Left hindlimb (tissue), 1 donor: ENCODE measurements at regions not wholly inside any gene's neighbourhood (a gene's known extent, or its start where the extent isn't known, plus 50 kb on each side); places are given as distances from the start of the nearest gene placed in this dataset.

ENCODE experiments used
- DNase-seq: peaks from one replicate; pipeline ENCODE4 v3.0.0-alpha.2; 2018

GRCh38 chr3:90018779-90019178, 911.4 kb downstream of the EPHA3 start:
- DNase-seq: no peak

GRCh38 chr3:90025019-90025418, 917.6 kb downstream of the EPHA3 start:
- no peak for DNase-seq

GRCh38 chr3:90026406-90026805, 919.0 kb downstream of the EPHA3 start:
- DNase-seq: no peak

GRCh38 chr3:90031121-90031520, 923.7 kb downstream of the EPHA3 start:
- DNase-seq: no peak

- DNase-seq: no peak
Observed at GRCh38 chr3:90032980-90033641, 925.7 kb downstream of the EPHA3 start.

- no peak for DNase-seq
Observed at GRCh38 chr3:90034038-90034437, 926.6 kb downstream of the EPHA3 start.

GRCh38 chr3:90035643-90036042, 928.2 kb downstream of the EPHA3 start:
- DNase-seq: no peak

GRCh38 chr3:90036939-90037469, 929.6 kb downstream of the EPHA3 start:
- DNase-seq: no peak

GRCh38 chr3:90039994-90040393, 932.6 kb downstream of the EPHA3 start:
- no peak for DNase-seq

GRCh38 chr3:90040554-90040953, 933.1 kb downstream of the EPHA3 start:
- DNase-seq: no peak

- no peak for DNase-seq
Observed at GRCh38 chr3:90041995-90042394, 934.6 kb downstream of the EPHA3 start.

- no peak for DNase-seq
Observed at GRCh38 chr3:90043287-90043686, 935.9 kb downstream of the EPHA3 start.

GRCh38 chr3:90044084-90044816, 936.8 kb downstream of the EPHA3 start:
- DNase-seq: no peak

GRCh38 chr3:90052425-90052950, 945.1 kb downstream of the EPHA3 start:
- no peak for DNase-seq

GRCh38 chr3:90054311-90054710, 946.9 kb downstream of the EPHA3 start:
- DNase-seq: no peak

- DNase-seq: no peak
Observed at GRCh38 chr3:90055666-90056065, 948.2 kb downstream of the EPHA3 start.

GRCh38 chr3:90056281-90057032, 949.0 kb downstream of the EPHA3 start:
- DNase-seq: no peak

- DNase-seq: no peak
Observed at GRCh38 chr3:90062016-90062415, 954.6 kb downstream of the EPHA3 start.

GRCh38 chr3:90062631-90063200, 955.3 kb downstream of the EPHA3 start:
- DNase-seq: no peak

- DNase-seq: no peak
Observed at GRCh38 chr3:90068783-90069182, 961.4 kb downstream of the EPHA3 start.

GRCh38 chr3:90069748-90070147, 962.3 kb downstream of the EPHA3 start:
- no peak for DNase-seq

- no peak for DNase-seq
Observed at GRCh38 chr3:90076136-90076535, 968.7 kb downstream of the EPHA3 start.

GRCh38 chr3:90080988-90081387, 973.6 kb downstream of the EPHA3 start:
- no peak for DNase-seq
